SJCRH30 (cell line): ENCODE measurements at regions not wholly inside any gene's neighbourhood (a gene's known extent, or its start where the extent isn't known, plus 50 kb on each side); places are given as distances from the start of the nearest gene placed in this dataset.

Experiments used
- DNase-seq, 2 experiments: peaks; one replicate each; pipeline ENCODE4 v3.0.0-alpha.2; 2015 to 2020
- H3K27ac ChIP-seq: fragments of 250-450 bp; sonication (Bioruptor Pico); 2 replicates; pipeline ENCODE4 v1.5.1; 2020; ENCODE audit warnings: mild to moderate bottlenecking, moderate library complexity
- H3K27me3 ChIP-seq: fragments of 250-450 bp; sonication (Bioruptor Pico); 2 replicates; pipeline ENCODE4 v1.5.1; 2020; ENCODE audit warnings: mild to moderate bottlenecking, moderate library complexity
- H3K36me3 ChIP-seq: fragments of 250-450 bp; sonication (Bioruptor Pico); 2 replicates; pipeline ENCODE4 v1.5.1; 2020; ENCODE audit warnings: mild to moderate bottlenecking, moderate library complexity
- H3K4me1 ChIP-seq: fragments of 250-450 bp; sonication (Bioruptor Pico); 2 replicates; pipeline ENCODE4 v1.5.1; 2020; ENCODE audit warnings: mild to moderate bottlenecking, moderate library complexity
- H3K4me3 ChIP-seq: fragments of 250-450 bp; sonication (Bioruptor Pico); 2 replicates; pipeline ENCODE4 v1.5.1; 2020; ENCODE audit warnings: mild to moderate bottlenecking, moderate library complexity
- H3K9me3 ChIP-seq: fragments of 250-450 bp; sonication (Bioruptor Pico); replicated peaks from 2 replicates; pipeline ENCODE4 v1.5.1; 2020; ENCODE audit warnings: mild to moderate bottlenecking, moderate library complexity

DNA sequence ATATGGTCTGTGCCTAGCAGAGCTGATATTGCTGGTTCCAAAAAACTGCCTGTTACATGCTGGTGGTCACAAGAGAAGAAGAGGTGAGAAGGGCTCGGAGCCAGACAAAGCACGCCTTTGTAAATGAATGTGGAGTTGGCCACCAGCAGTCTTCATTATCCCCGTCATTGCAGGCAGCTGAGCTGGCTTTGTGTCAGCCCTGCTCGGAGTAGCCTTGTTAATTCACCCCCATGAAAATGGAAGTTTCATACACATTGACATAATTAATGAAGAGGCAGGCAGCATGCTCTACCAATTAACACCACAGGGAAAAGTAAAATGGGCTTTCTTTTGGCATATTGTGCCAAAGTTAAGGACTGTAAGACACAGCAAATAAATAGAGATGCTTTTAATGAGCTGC lies 113.7 kb upstream of the RBFOX1 start:
- Histone ChIP-seq H3K4me1 (no peaks in the 10 kb centered on the region), H3K27ac (no peak overlapping the region), H3K36me3 (no peaks in the 10 kb centered on the region), H3K27me3 (no peaks in the 10 kb centered on the region), H3K9me3 (no peaks in the 10 kb centered on the region), H3K4me3 (no peak overlapping the region)
- peak in 1 of 2 experiments; percentile 8 for DNase-seq

GRCh38 chr16:7217797-7218196 lies 114.8 kb upstream of the RBFOX1 start:
- no peak overlapping the region for H3K27ac ChIP-seq
- no peaks in the 10 kb centered on the region for H3K36me3 ChIP-seq
- H3K9me3 ChIP-seq, result no peaks in the 10 kb centered on the region
- DNase-seq, result no peak
- no peak overlapping the region for H3K4me3 ChIP-seq
- no peaks in the 10 kb centered on the region for H3K4me1 ChIP-seq
- no peaks in the 10 kb centered on the region for H3K27me3 ChIP-seq

- Histone ChIP-seq H3K4me1 (no peaks in the 10 kb centered on the region), H3K9me3 (no peaks in the 10 kb centered on the region), H3K36me3 (no peaks in the 10 kb centered on the region), H3K27me3 (no peaks in the 10 kb centered on the region), H3K4me3 (no peak overlapping the region), H3K27ac (no peak overlapping the region)
- DNase-seq, result no peak
These were observed 115.9 kb upstream of the RBFOX1 start for GRCh38 chr16:7216719-7217118.

DNA sequence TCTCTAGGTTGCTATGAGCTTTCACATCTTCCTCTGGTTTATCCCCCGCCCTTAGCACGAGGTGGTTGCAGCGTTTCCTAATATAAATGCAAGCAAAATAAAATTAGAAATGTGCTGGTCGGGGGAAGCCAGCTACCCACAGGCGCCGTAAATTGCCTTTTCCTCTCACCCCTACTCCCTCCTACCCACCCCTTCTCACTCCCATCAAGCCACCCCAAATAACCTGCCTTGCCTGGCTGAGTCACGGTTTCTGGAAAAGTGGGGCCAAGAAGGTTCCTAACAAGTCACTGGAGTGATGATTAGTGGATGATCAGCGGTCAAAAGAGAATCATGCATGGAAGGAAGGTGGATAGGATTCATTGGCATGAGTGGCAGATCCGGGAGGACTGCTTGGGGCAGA lies 120.9 kb upstream of the RBFOX1 start:
- DNase-seq, result no peak
- Histone ChIP-seq H3K4me3 (no peak overlapping the region), H3K4me1 (no peaks in the 10 kb centered on the region), H3K27me3 (no peaks in the 10 kb centered on the region), H3K36me3 (no peaks in the 10 kb centered on the region), H3K27ac (no peak overlapping the region), H3K9me3 (no peaks in the 10 kb centered on the region)

- H3K4me1 ChIP-seq, result no peaks in the 10 kb centered on the region
- H3K27ac ChIP-seq, result no peak overlapping the region
- DNase-seq, result no peak
- no peaks in the 10 kb centered on the region for H3K36me3 ChIP-seq
- H3K27me3 ChIP-seq, result no peaks in the 10 kb centered on the region
- no peaks in the 10 kb centered on the region for H3K9me3 ChIP-seq
- no peak overlapping the region for H3K4me3 ChIP-seq
These were observed 123.0 kb upstream of the RBFOX1 start for GRCh38 chr16:7209598-7209997.

GRCh38 chr16:7206469-7206868 lies 126.2 kb upstream of the RBFOX1 start:
- H3K36me3 ChIP-seq, result no peaks in the 10 kb centered on the region
- H3K4me3 ChIP-seq, result no peak overlapping the region
- H3K4me1 ChIP-seq, result no peaks in the 10 kb centered on the region
- H3K9me3 ChIP-seq, result no peaks in the 10 kb centered on the region
- no peaks in the 10 kb centered on the region for H3K27me3 ChIP-seq
- DNase-seq, result no peak
- no peak overlapping the region for H3K27ac ChIP-seq

- H3K27ac ChIP-seq, result no peak overlapping the region
- H3K4me1 ChIP-seq, result no peaks in the 10 kb centered on the region
- H3K27me3 ChIP-seq, result no peaks in the 10 kb centered on the region
- H3K4me3 ChIP-seq, result no peak overlapping the region
- H3K36me3 ChIP-seq, result no peaks in the 10 kb centered on the region
- no peaks in the 10 kb centered on the region for H3K9me3 ChIP-seq
- DNase-seq, result no peak
These were observed 132.3 kb upstream of the RBFOX1 start for GRCh38 chr16:7200320-7200719.

DNA sequence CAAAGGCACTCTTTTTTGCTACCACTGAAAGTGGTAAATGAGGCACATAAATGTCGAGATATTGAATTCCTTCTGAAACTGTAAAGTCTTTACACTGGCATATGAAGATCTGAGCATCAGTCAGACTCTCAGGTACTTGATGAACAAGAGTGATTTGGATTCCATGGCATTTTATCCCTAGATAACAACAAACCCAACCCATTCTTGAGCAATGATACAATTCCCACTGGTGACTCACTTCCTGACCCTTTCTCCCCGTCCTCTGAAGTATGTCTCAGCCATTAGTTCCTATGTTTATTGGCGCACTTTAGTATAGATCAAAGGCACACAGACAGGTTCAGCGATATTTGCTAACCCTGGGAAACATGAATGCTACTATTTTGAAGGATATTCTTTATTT lies 147.0 kb upstream of the RBFOX1 start:
- H3K27ac ChIP-seq, result no peak overlapping the region

DNA sequence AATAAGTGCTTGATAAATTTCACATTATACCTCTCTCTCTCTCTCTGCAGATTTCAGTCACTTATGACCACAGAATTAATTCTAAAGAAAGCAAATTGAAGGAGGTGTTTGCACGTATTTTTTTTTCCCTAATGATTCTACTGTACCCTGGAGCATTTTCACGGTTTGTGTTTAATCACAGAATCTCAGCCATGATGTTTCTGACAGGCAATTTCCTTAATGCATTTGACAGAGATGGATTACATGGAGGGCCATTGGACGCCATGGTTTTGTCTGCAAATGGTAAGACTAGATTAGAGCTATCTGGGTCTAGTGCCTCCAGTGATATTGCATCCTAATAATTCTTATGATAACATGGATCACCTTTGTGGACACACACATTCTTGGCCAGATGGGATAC lies 147.5 kb upstream of the RBFOX1 start:
- Histone ChIP-seq H3K4me3 (no peak overlapping the region), H3K36me3 (no peaks in the 10 kb centered on the region), H3K9me3 (no peaks in the 10 kb centered on the region), H3K27ac (no peak overlapping the region), H3K27me3 (no peaks in the 10 kb centered on the region), H3K4me1 (no peaks in the 10 kb centered on the region)
- no peak for DNase-seq

More for the DNA sequence above, 147.0 kb upstream of the RBFOX1 start:
- no peaks in the 10 kb centered on the region for H3K27me3 ChIP-seq
- DNase-seq, result no peak
- no peaks in the 10 kb centered on the region for H3K9me3 ChIP-seq
- no peaks in the 10 kb centered on the region for H3K4me1 ChIP-seq
- H3K36me3 ChIP-seq, result no peaks in the 10 kb centered on the region
- no peak overlapping the region for H3K4me3 ChIP-seq

- DNase-seq, result no peak
- Histone ChIP-seq H3K27ac (no peak overlapping the region), H3K4me1 (no peaks in the 10 kb centered on the region), H3K27me3 (no peaks in the 10 kb centered on the region), H3K4me3 (no peak overlapping the region), H3K36me3 (no peaks in the 10 kb centered on the region), H3K9me3 (no peaks in the 10 kb centered on the region)
These were observed 148.9 kb upstream of the RBFOX1 start for GRCh38 chr16:7183768-7184167.

- H3K36me3 ChIP-seq, result no peaks in the 10 kb centered on the region
- no peaks in the 10 kb centered on the region for H3K9me3 ChIP-seq
- H3K27me3 ChIP-seq, result no peaks in the 10 kb centered on the region
- H3K4me3 ChIP-seq, result no peak overlapping the region
- H3K27ac ChIP-seq, result no peak overlapping the region
- H3K4me1 ChIP-seq, result no peaks in the 10 kb centered on the region
- peak; percentile 29 to 64 for DNase-seq
These were observed 150.0 kb upstream of the RBFOX1 start for GRCh38 chr16:7182510-7183109.

DNA sequence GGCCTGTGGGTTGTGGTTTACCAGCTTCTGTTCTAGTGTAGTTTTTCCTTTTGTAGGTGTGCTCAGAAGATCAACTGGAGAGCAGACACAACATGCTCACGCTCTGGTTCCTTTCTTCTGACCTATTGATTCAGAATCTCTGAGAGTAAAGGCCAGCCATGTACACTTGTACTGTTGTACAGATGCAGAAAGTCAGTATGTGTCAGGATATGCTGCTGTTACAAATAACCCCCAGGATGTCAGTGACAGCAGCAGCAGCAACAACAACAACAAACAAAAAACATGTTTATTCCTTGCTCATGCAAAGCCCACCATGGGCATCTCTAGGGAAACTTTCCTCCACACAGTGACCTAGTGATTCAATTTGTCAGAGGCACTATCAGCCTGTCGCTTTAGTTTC lies 154.8 kb upstream of the RBFOX1 start:
- Histone ChIP-seq H3K27ac (no peak overlapping the region), H3K4me3 (no peak overlapping the region), H3K4me1 (no peaks in the 10 kb centered on the region), H3K36me3 (no peaks in the 10 kb centered on the region), H3K27me3 (no peaks in the 10 kb centered on the region), H3K9me3 (no peaks in the 10 kb centered on the region)
- DNase-seq, result no peak

GRCh38 chr16:7171151-7171550 lies 161.5 kb upstream of the RBFOX1 start:
- no peak for DNase-seq
- Histone ChIP-seq H3K27ac (no peak overlapping the region), H3K9me3 (no peaks in the 10 kb centered on the region)

GRCh38 chr16:7167626-7168025 lies 165.0 kb upstream of the RBFOX1 start:
- no peaks in the 10 kb centered on the region for H3K9me3 ChIP-seq
- no peaks in the 10 kb centered on the region for H3K4me1 ChIP-seq
- H3K4me3 ChIP-seq, result no peak overlapping the region
- H3K36me3 ChIP-seq, result no peaks in the 10 kb centered on the region
- no peak overlapping the region for H3K27ac ChIP-seq
- no peak for DNase-seq
- peaks cover 4% of the 10 kb centered on the region; the same call in 1 of the 2 replicates for H3K27me3 ChIP-seq

More at GRCh38 chr16:7171151-7171550, 161.5 kb upstream of the RBFOX1 start:
- Histone ChIP-seq H3K4me3 (no peak overlapping the region), H3K27me3 (peaks cover 4% of the 10 kb centered on the region; the same call in 1 of the 2 replicates), H3K36me3 (no peaks in the 10 kb centered on the region), H3K4me1 (no peaks in the 10 kb centered on the region)

DNA sequence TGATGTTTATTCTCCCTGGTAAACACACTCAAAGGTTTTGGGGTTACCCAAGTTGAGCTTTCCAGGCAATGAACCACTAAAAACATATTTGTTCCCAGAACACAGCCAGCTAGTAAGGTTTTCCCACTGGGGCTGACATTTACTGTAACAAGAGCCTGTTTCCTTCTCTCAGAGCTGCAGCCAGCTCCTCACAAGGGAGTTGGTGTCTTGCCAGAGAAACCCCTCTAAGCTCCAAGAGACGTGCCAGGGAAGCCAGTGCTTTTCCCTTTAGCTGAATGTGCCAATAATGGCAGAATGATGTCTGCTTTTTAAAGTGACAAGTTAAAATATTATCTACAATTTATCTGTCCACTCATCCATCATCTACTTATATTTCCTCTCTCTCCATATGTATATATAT lies 170.8 kb upstream of the RBFOX1 start:
- H3K27me3 ChIP-seq, result no peaks in the 10 kb centered on the region
- no peak overlapping the region for H3K27ac ChIP-seq
- no peaks in the 10 kb centered on the region for H3K4me1 ChIP-seq
- no peak for DNase-seq
- H3K36me3 ChIP-seq, result no peaks in the 10 kb centered on the region
- no peak overlapping the region for H3K4me3 ChIP-seq
- H3K9me3 ChIP-seq, result no peaks in the 10 kb centered on the region

DNA sequence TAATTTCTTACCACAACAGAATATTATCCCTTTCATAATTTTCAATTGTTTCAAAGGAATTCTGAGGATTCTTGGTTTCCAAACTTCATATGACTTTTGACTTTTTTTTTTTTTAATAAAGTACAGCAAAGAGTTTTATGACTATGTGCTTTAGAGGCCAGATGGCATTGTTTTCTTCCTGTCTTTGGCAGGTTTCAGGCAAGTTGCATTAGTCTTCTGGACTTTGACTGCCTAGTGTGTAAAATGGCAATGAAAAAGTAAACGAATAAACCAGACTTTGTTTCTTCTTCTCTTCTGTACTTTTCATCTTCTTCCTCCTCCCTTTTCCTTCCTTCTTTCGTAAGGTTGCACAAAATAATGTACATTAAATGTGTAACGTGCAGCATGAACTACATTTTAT lies 172.6 kb upstream of the RBFOX1 start:
- no peak for DNase-seq
- H3K36me3 ChIP-seq, result no peaks in the 10 kb centered on the region
- no peaks in the 10 kb centered on the region for H3K4me1 ChIP-seq
- H3K27ac ChIP-seq, result no peak overlapping the region
- H3K9me3 ChIP-seq, result no peaks in the 10 kb centered on the region
- H3K4me3 ChIP-seq, result no peak overlapping the region
- H3K27me3 ChIP-seq, result no peaks in the 10 kb centered on the region
